Activated CD8-positive, alpha-beta memory T cell treated with anti-CD3 and anti-CD28 coated beads for 48 hours (primary cell): ENCODE measurements at regions not wholly inside any gene's neighbourhood (a gene's known extent, or its start where the extent isn't known, plus 50 kb on each side); places are given as distances from the start of the nearest gene placed in this dataset.

ENCODE experiments used
- DNase-seq, 3 experiments: peaks; one replicate each; pipeline ENCODE4 v3.0.0-alpha.2; 2020; ENCODE audit warnings: low read depth in 2 of 3, low spot score in 2 of 3

GRCh38 chr17:27391427-27391826 is 64.8 kb upstream of the KSR1 start:
- no peak for DNase-seq

GRCh38 chr17:27396045-27396444 is 60.2 kb upstream of the KSR1 start:
- no peak for DNase-seq

DNA sequence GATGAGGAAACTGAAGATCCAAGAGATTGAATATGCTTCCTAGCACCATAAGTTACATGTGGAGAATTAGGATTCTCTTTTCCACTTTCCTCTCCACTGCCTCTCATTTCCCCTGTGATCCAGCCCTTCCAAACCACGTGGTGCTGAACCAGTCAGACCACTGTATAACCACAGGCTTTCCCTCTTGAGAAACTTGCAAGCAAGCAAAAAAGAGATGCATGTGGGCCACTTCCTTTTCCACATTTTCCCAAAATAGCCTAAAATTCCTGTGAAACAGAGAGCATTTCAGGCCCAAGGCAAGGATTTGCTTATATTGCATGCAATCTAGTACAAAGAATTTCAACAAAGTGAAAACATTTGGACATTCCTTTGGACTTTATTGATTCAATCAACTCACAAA is 59.3 kb upstream of the KSR1 start:
- DNase-seq = no peak

DNA sequence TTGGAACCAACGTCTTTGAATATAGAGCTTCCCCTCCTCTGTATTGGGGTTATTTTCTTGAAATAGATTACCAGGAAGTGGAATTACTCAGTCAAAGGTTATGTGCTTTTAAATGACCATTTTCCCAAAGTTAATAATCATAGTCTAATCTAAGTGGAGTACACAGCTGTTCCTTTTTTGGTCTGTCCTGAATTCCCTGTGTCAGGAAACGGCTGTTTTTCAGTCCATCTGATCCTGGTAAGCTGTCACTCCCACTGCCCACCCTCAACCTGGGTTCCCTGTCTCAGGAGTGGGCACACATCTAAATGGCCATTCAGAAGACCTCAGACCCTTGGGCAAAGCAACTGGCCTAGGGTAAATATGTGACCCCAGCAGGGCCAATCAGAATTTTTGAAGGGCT is 57.6 kb upstream of the KSR1 start:
- no peak for DNase-seq

DNA sequence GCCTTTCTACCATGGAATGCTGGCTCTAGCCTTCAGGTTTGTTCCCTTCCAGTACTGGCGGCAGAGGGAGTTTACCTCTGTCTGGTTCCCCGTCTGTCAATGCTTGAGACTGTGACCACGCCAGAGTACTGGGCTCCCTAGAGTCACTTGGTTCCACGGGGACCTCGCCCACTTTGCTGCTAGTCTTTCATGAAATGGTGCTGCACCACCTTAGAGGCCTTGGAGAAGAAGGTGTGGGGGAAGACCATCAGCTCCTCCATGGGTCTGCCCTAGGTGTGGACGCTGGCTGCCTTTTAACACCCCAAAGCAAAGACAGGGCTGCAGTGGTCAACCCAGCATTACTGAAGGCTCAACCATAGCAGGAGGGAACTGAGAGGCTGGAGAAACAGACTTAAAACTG is 55.3 kb upstream of the KSR1 start:
- no peak for DNase-seq

DNA sequence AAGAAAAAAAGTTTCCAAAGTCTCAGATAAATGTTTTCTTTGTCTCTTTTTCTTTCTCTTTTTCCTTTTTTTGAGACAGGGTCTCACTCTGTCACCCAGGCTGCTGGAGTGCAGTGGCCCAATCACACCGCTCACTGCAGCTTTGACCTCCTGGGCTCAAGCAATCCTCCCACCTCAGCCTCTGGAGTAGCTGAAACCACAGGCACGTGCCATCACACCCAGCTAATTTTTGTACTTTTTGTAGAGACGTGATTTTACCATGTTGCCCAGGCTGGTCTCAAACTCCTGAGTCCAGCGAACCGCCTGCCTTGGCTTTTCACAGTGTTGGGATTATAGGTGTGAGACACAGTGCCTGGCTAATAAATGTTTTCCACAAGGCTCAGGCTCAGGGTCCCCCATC is 53.3 kb upstream of the KSR1 start:
- DNase-seq = no peak

DNA sequence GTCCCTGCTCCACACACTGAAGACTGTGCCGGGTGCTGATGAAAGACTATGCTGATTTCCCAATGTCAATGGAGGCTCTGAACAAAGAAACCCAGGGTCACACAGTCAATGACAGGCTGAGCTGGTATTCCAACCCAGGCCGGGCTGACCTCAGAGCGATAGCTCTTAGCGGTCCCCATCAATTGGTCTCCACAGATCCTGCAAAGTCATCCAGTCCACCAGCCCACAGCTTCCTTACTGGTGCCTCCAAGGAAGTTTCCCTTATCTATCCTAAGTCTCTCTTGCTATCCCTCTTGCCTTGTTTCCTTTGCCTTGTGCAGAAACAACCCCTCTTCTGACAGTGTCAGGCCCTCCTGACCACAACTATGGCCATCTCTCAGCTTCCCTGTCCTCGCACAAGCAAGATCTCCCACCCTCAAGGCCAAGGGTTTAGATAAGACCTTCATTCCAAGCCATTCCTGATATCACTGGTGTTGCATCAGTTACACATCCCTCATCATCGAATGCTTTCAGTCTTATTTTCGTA is 52.7 kb upstream of the KSR1 start:
- no peak for DNase-seq

DNA sequence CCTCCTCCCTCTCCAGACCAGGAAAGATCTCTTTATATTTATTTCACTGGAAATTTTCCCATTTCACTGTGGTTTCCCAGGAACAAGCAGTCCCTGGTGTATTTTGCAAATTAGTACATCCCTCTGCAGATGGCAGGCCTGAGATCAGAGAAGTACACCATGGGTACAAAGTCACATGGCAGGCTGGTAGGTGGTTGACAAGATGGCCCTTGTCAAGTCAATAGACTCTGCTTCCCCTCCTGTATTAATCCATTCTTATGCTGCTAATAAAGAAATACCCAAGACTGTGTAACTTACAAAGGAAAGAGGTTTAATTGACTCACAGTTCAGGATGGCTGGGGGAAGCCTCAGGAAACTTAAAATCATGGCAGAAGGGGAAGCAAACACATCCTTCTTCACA is 51.6 kb upstream of the KSR1 start:
- DNase-seq = no peak
